HG02870 (cell line): ENCODE measurements at regions not wholly inside any gene's neighbourhood (a gene's known extent, or its start where the extent isn't known, plus 50 kb on each side); places are given as distances from the start of the nearest gene placed in this dataset.
A peak's percentile ranks its signal among the peaks of the same experiment; 100 is the strongest.
"Not testable (repeated sequence)": the region's sequence is repeated elsewhere in the genome, so short reads cannot be mapped to it uniquely, and the experiment has no call there.

Source experiments
- ATAC-seq: cut with Tn5 transposase; IDR thresholded peaks from one replicate; pipeline ENCODE4 v1.9.1; 2021; ENCODE audit warnings: mild to moderate bottlenecking, moderate library complexity; ENCODE audit not compliant: unreplicated experiment

- ATAC-seq, result no peak
Measured at GRCh38 chr1:79262745-79263258, 256.3 kb upstream of the ADGRL4 start.

- ATAC-seq, result peak; percentile 66
Measured at GRCh38 chr1:79259390-79260336, 253.1 kb upstream of the ADGRL4 start.

GRCh38 chr1:79255421-79255820 lies 248.9 kb upstream of the ADGRL4 start:
- ATAC-seq, result no peak

- no peak for ATAC-seq
Measured at GRCh38 chr1:79252598-79252997, 246.1 kb upstream of the ADGRL4 start.

GRCh38 chr1:79239840-79240239 lies 233.3 kb upstream of the ADGRL4 start:
- no peak for ATAC-seq

GRCh38 chr1:79235301-79236002 lies 228.9 kb upstream of the ADGRL4 start:
- ATAC-seq, result no peak

GRCh38 chr1:79232818-79233217 lies 226.3 kb upstream of the ADGRL4 start:
- no peak for ATAC-seq

- ATAC-seq, result not testable (repeated sequence)
Measured at GRCh38 chr1:79230751-79231150, 224.2 kb upstream of the ADGRL4 start.

GRCh38 chr1:79226963-79227362 lies 220.4 kb upstream of the ADGRL4 start:
- no peak for ATAC-seq

- ATAC-seq, result no peak
Measured at GRCh38 chr1:79224537-79224936, 218.0 kb upstream of the ADGRL4 start.

- ATAC-seq, result no peak
Measured at GRCh38 chr1:79220509-79220908, 214.0 kb upstream of the ADGRL4 start.

- no peak for ATAC-seq
Measured at GRCh38 chr1:79215311-79215710, 208.8 kb upstream of the ADGRL4 start.

GRCh38 chr1:79207786-79208185 lies 201.3 kb upstream of the ADGRL4 start:
- ATAC-seq, result no peak

GRCh38 chr1:79207331-79207730 lies 200.8 kb upstream of the ADGRL4 start:
- ATAC-seq, result no peak

- no peak for ATAC-seq
Measured at GRCh38 chr1:79204779-79205479, 198.4 kb upstream of the ADGRL4 start.

GRCh38 chr1:79198832-79199231 lies 192.3 kb upstream of the ADGRL4 start:
- ATAC-seq, result no peak

- no peak for ATAC-seq
Measured at GRCh38 chr1:79197421-79197820, 190.9 kb upstream of the ADGRL4 start.

GRCh38 chr1:79196211-79196610 lies 189.7 kb upstream of the ADGRL4 start:
- no peak for ATAC-seq

GRCh38 chr1:79193211-79194079 lies 186.9 kb upstream of the ADGRL4 start:
- no peak for ATAC-seq

- ATAC-seq, result no peak
Measured at GRCh38 chr1:79190074-79190473, 183.5 kb upstream of the ADGRL4 start.
